ENCODE measurements at regions not wholly inside any gene's neighbourhood (a gene's known extent, or its start where the extent isn't known, plus 50 kb on each side); places are given as distances from the start of the nearest gene placed in this dataset.

DNA sequence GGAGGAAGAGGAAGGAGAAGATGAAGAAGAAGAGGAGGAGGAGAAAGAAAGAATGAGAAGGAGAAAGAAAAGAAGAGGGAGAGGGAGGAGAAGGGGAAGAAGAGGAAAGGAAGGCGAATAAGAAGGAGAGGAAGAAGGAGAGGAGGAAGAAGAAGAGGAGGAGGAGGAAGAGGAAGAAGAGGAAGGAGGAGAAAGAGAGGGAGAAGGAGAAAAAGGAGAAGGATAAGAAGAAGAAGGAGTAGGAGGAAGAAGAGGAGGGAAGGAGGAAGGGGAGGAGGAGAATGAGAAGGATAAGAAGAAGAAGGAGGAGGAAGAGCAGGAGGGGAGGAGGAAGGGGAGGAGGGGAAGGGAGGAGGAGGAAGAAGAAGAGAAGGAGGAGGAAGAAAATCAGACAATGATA lies 149.2 kb upstream of the LYZL2 start:
- TF ChIP-seq, protein P1, sequence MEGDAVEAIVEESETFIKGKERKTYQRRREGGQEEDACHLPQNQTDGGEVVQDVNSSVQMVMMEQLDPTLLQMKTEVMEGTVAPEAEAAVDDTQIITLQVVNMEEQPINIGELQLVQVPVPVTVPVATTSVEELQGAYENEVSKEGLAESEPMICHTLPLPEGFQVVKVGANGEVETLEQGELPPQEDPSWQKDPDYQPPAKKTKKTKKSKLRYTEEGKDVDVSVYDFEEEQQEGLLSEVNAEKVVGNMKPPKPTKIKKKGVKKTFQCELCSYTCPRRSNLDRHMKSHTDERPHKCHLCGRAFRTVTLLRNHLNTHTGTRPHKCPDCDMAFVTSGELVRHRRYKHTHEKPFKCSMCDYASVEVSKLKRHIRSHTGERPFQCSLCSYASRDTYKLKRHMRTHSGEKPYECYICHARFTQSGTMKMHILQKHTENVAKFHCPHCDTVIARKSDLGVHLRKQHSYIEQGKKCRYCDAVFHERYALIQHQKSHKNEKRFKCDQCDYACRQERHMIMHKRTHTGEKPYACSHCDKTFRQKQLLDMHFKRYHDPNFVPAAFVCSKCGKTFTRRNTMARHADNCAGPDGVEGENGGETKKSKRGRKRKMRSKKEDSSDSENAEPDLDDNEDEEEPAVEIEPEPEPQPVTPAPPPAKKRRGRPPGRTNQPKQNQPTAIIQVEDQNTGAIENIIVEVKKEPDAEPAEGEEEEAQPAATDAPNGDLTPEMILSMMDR (conservative IDR thresholded peaks at IDR 0.05 in 1 of 2, IDR thresholded peaks at IDR 0.05 in 1 of 2; ENCODE audit: low read depth in 1 of 2, low read length in 2 of 2) = no peak
- TF ChIP-seq EZH2 (IDR thresholded peaks at IDR 0.05; ENCODE audit: low read length, missing control alignments) = no peak
